Ectodermal cell (in vitro differentiated cells): ENCODE measurements at regions not wholly inside any gene's neighbourhood (a gene's known extent, or its start where the extent isn't known, plus 50 kb on each side); places are given as distances from the start of the nearest gene placed in this dataset.
"Not testable (repeated sequence)": the region's sequence is repeated elsewhere in the genome, so short reads cannot be mapped to it uniquely, and the experiment has no call there.

ENCODE experiments used
- H3K27ac ChIP-seq: 2 replicates; pipeline ENCODE4 v1.7.0; 2013; ENCODE audit warnings: mild to moderate bottlenecking, low read depth, low read length; ENCODE audit not compliant: insufficient read depth, poor library complexity, severe bottlenecking
- H3K27me3 ChIP-seq: 2 replicates; pipeline ENCODE4 v1.7.0; 2013; ENCODE audit warnings: mild to moderate bottlenecking, low read length; ENCODE audit not compliant: insufficient read depth, control insufficient read depth, poor library complexity, severe bottlenecking
- H3K36me3 ChIP-seq: one replicate; pipeline ENCODE4 v1.7.0; 2013; ENCODE audit warnings: low read length; ENCODE audit not compliant: control insufficient read depth, insufficient read depth
- H3K4me1 ChIP-seq: one replicate; pipeline ENCODE4 v1.7.0; 2013; ENCODE audit warnings: low read length; ENCODE audit not compliant: control insufficient read depth, insufficient read depth
- H3K4me3 ChIP-seq: 2 replicates; pipeline ENCODE4 v1.7.0; 2013; ENCODE audit warnings: low read depth, low read length, control low read depth; ENCODE audit not compliant: insufficient read depth
- H3K9me3 ChIP-seq: 2 replicates; pipeline ENCODE4 v1.7.0; 2013; ENCODE audit warnings: mild to moderate bottlenecking, low read length, moderate library complexity; ENCODE audit not compliant: control insufficient read depth
- WGBS, 2 experiments: methylation state at CpG; one replicate each; pipeline ENCODE4 v1.1.7; 2013; ENCODE audit warnings: missing lambda C conversion rate in 2 of 2; 5-methylcytosine and 5-hydroxymethylcytosine counted together

GRCh38 chr12:131432532-131433260 is 278.2 kb upstream of the SFSWAP start:
- Histone ChIP-seq H3K4me1 (peaks cover 3% of the 10 kb centered on the region), H3K4me3 (no peak overlapping the region), H3K27ac (no peak overlapping the region), H3K36me3 (no peaks in the 10 kb centered on the region), H3K27me3 (no peaks in the 10 kb centered on the region), H3K9me3 (no peaks in the 10 kb centered on the region)
- 48 to 55% methylated on average over 6 to 8 of the region's 29 CpGs for WGBS, 2 experiments

- H3K9me3 ChIP-seq: no peaks in the 10 kb centered on the region
- H3K36me3 ChIP-seq: no peaks in the 10 kb centered on the region
- WGBS, 2 experiments: 79 to 80% methylated on average over 21 of the region's 28 CpGs
- no peak overlapping the region for H3K4me3 ChIP-seq
- peaks cover 3% of the 10 kb centered on the region for H3K4me1 ChIP-seq
- H3K27me3 ChIP-seq: no peaks in the 10 kb centered on the region
- H3K27ac ChIP-seq: no peak overlapping the region
Measured at GRCh38 chr12:131434208-131435125, 276.4 kb upstream of the SFSWAP start.

GRCh38 chr12:131436922-131437705 is 273.8 kb upstream of the SFSWAP start:
- Histone ChIP-seq H3K9me3 (no peaks in the 10 kb centered on the region), H3K36me3 (no peaks in the 10 kb centered on the region), H3K4me1 (no peaks in the 10 kb centered on the region), H3K27ac (no peak overlapping the region), H3K4me3 (no peak overlapping the region), H3K27me3 (no peaks in the 10 kb centered on the region)
- WGBS, 2 experiments: 66 to 73% methylated on average over 10 of the region's 10 CpGs

- Histone ChIP-seq H3K4me1 (no peaks in the 10 kb centered on the region), H3K27ac (no peak overlapping the region), H3K27me3 (no peaks in the 10 kb centered on the region), H3K36me3 (no peaks in the 10 kb centered on the region), H3K9me3 (no peaks in the 10 kb centered on the region), H3K4me3 (no peak overlapping the region)
- 89 to 92% methylated on average over 9 of the region's 9 CpGs for WGBS, 2 experiments
Measured at GRCh38 chr12:131437706-131438492, 273.0 kb upstream of the SFSWAP start.

GRCh38 chr12:131438493-131438835 is 272.4 kb upstream of the SFSWAP start:
- not testable (repeated sequence) for H3K27ac ChIP-seq, H3K36me3 ChIP-seq, H3K4me1 ChIP-seq, H3K27me3 ChIP-seq, H3K4me3 ChIP-seq, H3K9me3 ChIP-seq
- 86 to 91% methylated on average over 3 of the region's 3 CpGs for WGBS, 2 experiments

GRCh38 chr12:131438881-131439280 is 272.0 kb upstream of the SFSWAP start:
- no peak overlapping the region for H3K27ac ChIP-seq
- no peak overlapping the region for H3K4me3 ChIP-seq
- H3K4me1 ChIP-seq: no peaks in the 10 kb centered on the region
- H3K27me3 ChIP-seq: no peaks in the 10 kb centered on the region
- no peaks in the 10 kb centered on the region for H3K36me3 ChIP-seq
- no peaks in the 10 kb centered on the region for H3K9me3 ChIP-seq
- 67 to 72% methylated on average over 14 of the region's 14 CpGs for WGBS, 2 experiments

- no CpG with 5 or more reads among the region's 8 CpGs for WGBS, 2 experiments
- not testable (repeated sequence) for H3K36me3 ChIP-seq, H3K27me3 ChIP-seq, H3K4me1 ChIP-seq, H3K4me3 ChIP-seq, H3K27ac ChIP-seq, H3K9me3 ChIP-seq
Measured at GRCh38 chr12:131439752-131440151, 271.1 kb upstream of the SFSWAP start.

- not testable (repeated sequence) for H3K36me3 ChIP-seq, H3K4me3 ChIP-seq, H3K27ac ChIP-seq, H3K4me1 ChIP-seq, H3K27me3 ChIP-seq, H3K9me3 ChIP-seq
- WGBS, 2 experiments: 84 to 100% methylated on average over 1 to 6 of the region's 21 CpGs
Measured at GRCh38 chr12:131440209-131441059, 270.5 kb upstream of the SFSWAP start.

- no peak overlapping the region for H3K4me3 ChIP-seq
- 90 to 91% methylated on average over 5 of the region's 6 CpGs for WGBS, 2 experiments
- H3K27ac ChIP-seq: no peak overlapping the region
- H3K4me1 ChIP-seq: no peaks in the 10 kb centered on the region
- no peaks in the 10 kb centered on the region for H3K9me3 ChIP-seq
- H3K36me3 ChIP-seq: no peaks in the 10 kb centered on the region
- no peaks in the 10 kb centered on the region for H3K27me3 ChIP-seq
Measured at GRCh38 chr12:131441060-131441396, 269.9 kb upstream of the SFSWAP start.
